KMS-11 (cell line): ENCODE measurements at regions not wholly inside any gene's neighbourhood (a gene's known extent, or its start where the extent isn't known, plus 50 kb on each side); places are given as distances from the start of the nearest gene placed in this dataset.

Experiments used
- H2AFZ ChIP-seq: fragments of 200-600 bp; sonication (generic); 2 replicates; pipeline ENCODE4 v1.6.1; 2016; ENCODE audit warnings: antibody characterized with exemption, mixed run types, low read depth
- H3K27ac ChIP-seq: fragments of 200-600 bp; sonication (generic); 2 replicates; pipeline ENCODE4 v1.6.1; 2016; ENCODE audit warnings: mild to moderate bottlenecking, mixed run types
- H3K27me3 ChIP-seq: fragments of 200-600 bp; sonication (generic); 2 replicates; pipeline ENCODE4 v1.6.1; 2017; ENCODE audit warnings: mild to moderate bottlenecking, low read depth, mixed run types, moderate library complexity; ENCODE audit not compliant: insufficient read depth
- H3K36me3 ChIP-seq: fragments of 200-600 bp; sonication (generic); 2 replicates; pipeline ENCODE4 v1.6.1; 2017; ENCODE audit warnings: mild to moderate bottlenecking, mixed run types; ENCODE audit not compliant: insufficient read depth
- H3K4me1 ChIP-seq: fragments of 200-600 bp; sonication (generic); 2 replicates; pipeline ENCODE4 v1.6.1; 2016; ENCODE audit warnings: mild to moderate bottlenecking, low read depth, mixed run types; ENCODE audit not compliant: poor library complexity, severe bottlenecking
- H3K4me2 ChIP-seq: fragments of 200-600 bp; sonication (generic); 2 replicates; pipeline ENCODE4 v1.7.0; 2016; ENCODE audit warnings: mild to moderate bottlenecking, mixed run types
- H3K4me3 ChIP-seq: fragments of 200-600 bp; sonication (generic); IDR thresholded peaks from 2 replicates; pipeline ENCODE4 v1.6.1; 2017; ENCODE audit warnings: low read depth, low read length, mixed read lengths; ENCODE audit not compliant: insufficient read depth
- H3K79me2 ChIP-seq: fragments of 200-600 bp; sonication (generic); 2 replicates; pipeline ENCODE4 v1.6.1; 2016; ENCODE audit warnings: low read depth, mixed run types; ENCODE audit not compliant: insufficient read depth
- H3K9ac ChIP-seq: fragments of 200-600 bp; sonication (generic); 2 replicates; pipeline ENCODE4 v1.6.1; 2016; ENCODE audit warnings: mild to moderate bottlenecking, mixed run types
- H4K20me1 ChIP-seq: fragments of 200-600 bp; sonication (generic); 2 replicates; pipeline ENCODE4 v1.6.1; 2016; ENCODE audit warnings: mild to moderate bottlenecking, mixed run types; ENCODE audit not compliant: insufficient read depth
- CTCF ChIP-seq: fragments of 200-600 bp; sonication (generic); conservative IDR thresholded peaks from 2 replicates; pipeline ENCODE4 v1.6.1; 2017; ENCODE audit warnings: low read depth, mild to moderate bottlenecking, antibody characterized with exemption, low read length, moderate library complexity, mixed read lengths

GRCh38 chr7:41446606-41447449 is 256.1 kb downstream of the INHBA start:
- Histone ChIP-seq H2AFZ (no peak overlapping the region), H3K4me1 (no peaks in the 10 kb centered on the region)
- TF ChIP-seq CTCF, result no peak

GRCh38 chr7:41445946-41446345 is 256.9 kb downstream of the INHBA start:
- Histone ChIP-seq H3K9ac (no peak overlapping the region), H3K4me1 (no peaks in the 10 kb centered on the region), H4K20me1 (no peaks in the 10 kb centered on the region), H2AFZ (no peak overlapping the region), H3K79me2 (no peaks in the 10 kb centered on the region), H3K4me3 (no peak overlapping the region), H3K4me2 (no peak overlapping the region), H3K27me3 (no peaks in the 10 kb centered on the region), H3K36me3 (no peaks in the 10 kb centered on the region), H3K27ac (no peak overlapping the region)
- TF ChIP-seq CTCF, result no peak

More at GRCh38 chr7:41446606-41447449, 256.1 kb downstream of the INHBA start:
- no peaks in the 10 kb centered on the region for H3K36me3 ChIP-seq
- H4K20me1 ChIP-seq, result no peaks in the 10 kb centered on the region
- no peaks in the 10 kb centered on the region for H3K79me2 ChIP-seq
- no peak overlapping the region for H3K4me2 ChIP-seq
- no peak overlapping the region for H3K27ac ChIP-seq
- H3K27me3 ChIP-seq, result no peaks in the 10 kb centered on the region
- H3K4me3 ChIP-seq, result no peak overlapping the region
- H3K9ac ChIP-seq, result no peak overlapping the region

- Histone ChIP-seq H3K27me3 (no peaks in the 10 kb centered on the region), H3K4me1 (no peaks in the 10 kb centered on the region), H3K36me3 (no peaks in the 10 kb centered on the region), H3K27ac (no peak overlapping the region), H3K4me3 (no peak overlapping the region), H3K9ac (no peak overlapping the region), H2AFZ (no peak overlapping the region), H3K4me2 (no peak overlapping the region), H4K20me1 (no peaks in the 10 kb centered on the region), H3K79me2 (no peaks in the 10 kb centered on the region)
- TF ChIP-seq CTCF, result no peak
These were observed 257.5 kb downstream of the INHBA start for GRCh38 chr7:41445432-41445831.

- H4K20me1 ChIP-seq, result no peaks in the 10 kb centered on the region
- H3K9ac ChIP-seq, result no peak overlapping the region
- H3K27me3 ChIP-seq, result no peaks in the 10 kb centered on the region
- H3K36me3 ChIP-seq, result no peaks in the 10 kb centered on the region
- no peak overlapping the region for H3K4me2 ChIP-seq
- H2AFZ ChIP-seq, result no peak overlapping the region
- no peak overlapping the region for H3K27ac ChIP-seq
- no peaks in the 10 kb centered on the region for H3K4me1 ChIP-seq
- H3K4me3 ChIP-seq, result no peak overlapping the region
- no peaks in the 10 kb centered on the region for H3K79me2 ChIP-seq
- TF ChIP-seq CTCF, result no peak
These were observed 263.4 kb downstream of the INHBA start for GRCh38 chr7:41439515-41439879.
